OCI-LY7 (cell line): ENCODE measurements at regions not wholly inside any gene's neighbourhood (a gene's known extent, or its start where the extent isn't known, plus 50 kb on each side); places are given as distances from the start of the nearest gene placed in this dataset.

Experiments used
- CTCF ChIP-seq: fragments of 200-600 bp; sonication (generic); conservative IDR thresholded peaks from 2 replicates; pipeline ENCODE4 v1.5.1; 2014; ENCODE audit warnings: mild to moderate bottlenecking, antibody characterized with exemption, low read length, moderate library complexity, mixed read lengths
- EZH2phosphoT487 ChIP-seq: fragments of 200-600 bp; sonication (generic); IDR thresholded peaks from 2 replicates; pipeline ENCODE4 v1.6.1; 2018; ENCODE audit warnings: low read depth, borderline replicate concordance, mild to moderate bottlenecking, mixed run types, antibody characterized with exemption, low read length, moderate library complexity, mixed read lengths

GRCh38 chrY:8729971-8730370 is 607.3 kb upstream of the TSPY4 start:
- no peak for TF ChIP-seq CTCF
- TF ChIP-seq EZH2phosphoT487, result no peak
